ENCODE measurements at regions not wholly inside any gene's neighbourhood (a gene's known extent, or its start where the extent isn't known, plus 50 kb on each side); places are given as distances from the start of the nearest gene placed in this dataset.

DNA sequence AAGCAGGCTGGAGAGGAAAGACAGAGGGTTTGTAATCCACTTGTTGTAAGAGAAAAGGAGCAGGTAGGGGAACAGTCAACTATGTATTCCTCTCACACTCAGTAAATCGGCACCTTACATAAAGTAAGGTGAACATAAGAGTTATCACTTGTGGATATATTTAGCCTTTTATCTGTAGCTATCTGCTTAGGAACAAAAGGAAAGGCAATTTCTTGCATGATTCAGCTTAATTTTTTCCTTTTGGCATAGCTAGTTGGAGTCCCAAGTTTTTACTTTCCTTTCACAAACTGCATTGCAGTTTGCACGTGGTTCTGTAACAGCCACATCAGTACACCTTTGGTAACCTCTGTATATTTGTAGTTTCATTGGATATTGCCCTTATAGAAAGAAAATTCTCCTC lies 250.9 kb upstream of the PIK3R1 start:
- TF ChIP-seq POLR2AphosphoS5 (IDR thresholded peaks at IDR 0.05; ENCODE audit: low read depth, low read length) (no peak), POLR2A (IDR thresholded peaks at IDR 0.05; ENCODE audit: low read depth, low read length) (no peak), TAF1 (IDR thresholded peaks at IDR 0.05; ENCODE audit: low read depth, low read length) (no peak), SPI1 (IDR thresholded peaks at IDR 0.05; ENCODE audit: low read depth, low read length) (no peak), POU2F2 (IDR thresholded peaks at IDR 0.05; ENCODE audit: low read depth, low read length) (no peak)
